GM12874 (cell line): ENCODE measurements at regions not wholly inside any gene's neighbourhood (a gene's known extent, or its start where the extent isn't known, plus 50 kb on each side); places are given as distances from the start of the nearest gene placed in this dataset.

Experiments used
- CTCF ChIP-seq: IDR thresholded peaks from 2 replicates; pipeline ENCODE4 v1.5.1; 2011; ENCODE audit warnings: low read depth, mild to moderate bottlenecking, control low read depth, low read length, moderate library complexity; ENCODE audit not compliant: insufficient read depth

- no peak for TF ChIP-seq CTCF
These were observed 240.3 kb downstream of the EMP1 start for GRCh38 chr12:13436696-13437391.

GRCh38 chr12:13436182-13436581 lies 239.7 kb downstream of the EMP1 start:
- no peak for TF ChIP-seq CTCF

GRCh38 chr12:13435235-13435933 lies 238.9 kb downstream of the EMP1 start:
- no peak for TF ChIP-seq CTCF

- no peak for TF ChIP-seq CTCF
These were observed 237.2 kb downstream of the EMP1 start for GRCh38 chr12:13433768-13434167.

- TF ChIP-seq CTCF: no peak
These were observed 234.5 kb downstream of the EMP1 start for GRCh38 chr12:13431041-13431440.

- no peak for TF ChIP-seq CTCF
These were observed 232.2 kb downstream of the EMP1 start for GRCh38 chr12:13428538-13429265.

GRCh38 chr12:13425766-13426165 lies 229.2 kb downstream of the EMP1 start:
- TF ChIP-seq CTCF: no peak
